Vagina (tissue), 2 donors: ENCODE measurements at regions not wholly inside any gene's neighbourhood (a gene's known extent, or its start where the extent isn't known, plus 50 kb on each side); places are given as distances from the start of the nearest gene placed in this dataset.
A peak's percentile ranks its signal among the peaks of the same experiment; 100 is the strongest.
"Not testable (repeated sequence)": the region's sequence is repeated elsewhere in the genome, so short reads cannot be mapped to it uniquely, and the experiment has no call there.

Experiments used
- DNase-seq, 2 donors: peaks; one replicate each; pipeline ENCODE4 v3.0.0-alpha.2; 2017; ENCODE audit errors: extremely low spot score in 2 of 2
- H3K27ac ChIP-seq: fragments of 200-600 bp; sonication (generic); one replicate; pipeline ENCODE4 v1.5.1; 2019
- H3K27me3 ChIP-seq: fragments of 200-600 bp; sonication (generic); one replicate; pipeline ENCODE4 v1.5.1; 2019
- H3K36me3 ChIP-seq, 2 donors: fragments of 200-600 bp; sonication (generic); one replicate each; pipeline ENCODE4 v1.5.1; 2017 to 2019
- H3K4me1 ChIP-seq: fragments of 200-600 bp; sonication (generic); one replicate; pipeline ENCODE4 v1.5.1; 2019
- H3K4me3 ChIP-seq, 2 donors: fragments of 200-600 bp; sonication (generic); 1 replicate in 1 of 2; 2 replicates in 1 of 2; pipeline ENCODE4 v1.5.1; 2016 to 2019
- H3K9me3 ChIP-seq: fragments of 200-600 bp; sonication (generic); one replicate; pipeline ENCODE4 v1.5.1; 2019
- CTCF ChIP-seq, 3 experiments: fragments of 450-650 bp in 2 of 3; fragments of 200-600 bp in 1 of 3; sonication (generic) in 1 of 3; IDR thresholded peaks; one replicate each; pipeline ENCODE4 v1.5.1; 2017 to 2019; ENCODE audit warnings: antibody characterized with exemption in 3 of 3, mild to moderate bottlenecking in 2 of 3, moderate library complexity in 2 of 3
- POLR2A ChIP-seq, 2 donors: fragments of 450-650 bp; IDR thresholded peaks; one replicate each; pipeline ENCODE4 v1.6.1; 2017; ENCODE audit warnings: antibody characterized with exemption in 2 of 2, mild to moderate bottlenecking in 2 of 2, moderate library complexity in 2 of 2
- POLR2AphosphoS5 ChIP-seq, 2 donors: sonication (generic); formaldehyde crosslinking; IDR thresholded peaks; one replicate each; pipeline ENCODE4 v1.9.0; 2017; ENCODE audit warnings: antibody characterized with exemption in 2 of 2, mild to moderate bottlenecking in 2 of 2, low read depth in 1 of 2; ENCODE audit not compliant: insufficient read depth in 1 of 2
- intact Hi-C: fragments of 100-400 bp; cut with DNase I; formaldehyde crosslinking; loops from one replicate; pipeline ENCODE4 v1.15.1; 2023

- H3K36me3 ChIP-seq = no peaks in the 10 kb centered on the region
- intact Hi-C loops = no loop called here
- TF ChIP-seq CTCF (IDR thresholded peaks at IDR 0.05) (no peak), POLR2AphosphoS5 (IDR thresholded peaks at IDR 0.05; ENCODE audit: insufficient read depth in 1 of 2, low read depth in 1 of 2) (no peak), POLR2A (IDR thresholded peaks at IDR 0.05) (no peak)
- no peaks in the 10 kb centered on the region for H3K9me3 ChIP-seq
- peaks cover 21% of the 10 kb centered on the region for H3K4me1 ChIP-seq
- no peak overlapping the region for H3K4me3 ChIP-seq
- H3K27me3 ChIP-seq = no peaks in the 10 kb centered on the region
- H3K27ac ChIP-seq = no peak overlapping the region
- DNase-seq = no peak
Observed at GRCh38 chr10:43839973-43840372, 191.3 kb upstream of the ZNF32 start.

GRCh38 chr10:43834751-43835150, 186.1 kb upstream of the ZNF32 start:
- H3K36me3 ChIP-seq, H3K4me1 ChIP-seq, H3K27me3 ChIP-seq, H3K4me3 ChIP-seq, H3K27ac ChIP-seq, intact Hi-C loops, H3K9me3 ChIP-seq, DNase-seq: not testable (repeated sequence)

DNA sequence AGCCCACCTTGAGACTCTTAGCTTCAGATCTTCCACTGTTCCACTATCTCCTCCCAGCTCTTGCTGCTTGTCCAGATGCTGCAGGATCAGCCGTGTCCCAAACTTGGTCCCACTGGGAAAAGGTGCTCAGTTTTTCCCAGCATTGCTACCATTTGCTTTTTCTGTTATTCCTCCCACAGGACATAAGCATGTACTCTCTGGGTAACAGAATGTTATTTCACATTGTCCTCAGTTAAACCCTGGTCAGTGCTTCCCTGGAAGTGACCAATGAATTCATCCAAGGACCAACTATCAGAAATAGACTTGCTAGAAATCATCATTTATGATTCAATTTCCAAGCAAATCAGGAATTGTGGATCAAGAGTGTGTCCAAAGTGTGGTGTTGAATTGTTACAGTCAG, 179.2 kb upstream of the ZNF32 start:
- Histone ChIP-seq H3K4me3 (no peak overlapping the region), H3K36me3 (no peaks in the 10 kb centered on the region), H3K4me1 (peaks cover 30% of the 10 kb centered on the region), H3K27me3 (no peaks in the 10 kb centered on the region), H3K27ac (no peak overlapping the region), H3K9me3 (no peaks in the 10 kb centered on the region)
- intact Hi-C loops = no loop called here
- TF ChIP-seq POLR2A (IDR thresholded peaks at IDR 0.05) = no peak
- TF ChIP-seq POLR2AphosphoS5 (IDR thresholded peaks at IDR 0.05; ENCODE audit: insufficient read depth in 1 of 2, low read depth in 1 of 2) = no peak
- TF ChIP-seq CTCF (IDR thresholded peaks at IDR 0.05) = no peak
- no peak for DNase-seq

DNA sequence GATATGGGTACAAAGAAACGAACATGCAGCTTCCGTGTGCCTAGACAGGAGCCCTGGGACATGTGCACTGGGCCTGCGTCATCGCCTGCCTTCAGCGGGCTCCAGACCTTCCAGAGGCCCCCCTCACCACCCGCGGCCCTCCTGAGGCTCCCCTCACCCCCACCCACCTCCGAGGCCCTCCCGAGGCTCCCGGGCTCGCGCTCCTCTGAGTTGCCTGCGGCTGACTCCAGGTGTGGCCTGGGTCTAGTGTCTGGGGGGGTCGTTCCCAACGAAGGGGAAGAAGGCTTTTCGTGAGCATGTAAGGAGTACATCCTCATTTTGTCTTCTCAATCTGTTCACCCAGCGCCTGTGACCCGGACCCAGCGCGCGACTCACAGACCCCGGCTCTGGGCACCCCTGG, 177.3 kb upstream of the ZNF32 start:
- DNase-seq = no peak
- no peak for TF ChIP-seq POLR2A (IDR thresholded peaks at IDR 0.05)
- no peak for TF ChIP-seq POLR2AphosphoS5 (IDR thresholded peaks at IDR 0.05; ENCODE audit: insufficient read depth in 1 of 2, low read depth in 1 of 2)
- TF ChIP-seq CTCF (IDR thresholded peaks at IDR 0.05) = no peak
- intact Hi-C loops = no loop called here
- Histone ChIP-seq H3K4me3 (no peak overlapping the region), H3K36me3 (no peaks in the 10 kb centered on the region), H3K4me1 (peaks cover 37% of the 10 kb centered on the region), H3K27ac (peak overlapping the region; percentile 87), H3K9me3 (no peaks in the 10 kb centered on the region), H3K27me3 (no peaks in the 10 kb centered on the region)

GRCh38 chr10:43825421-43825820, 176.7 kb upstream of the ZNF32 start:
- intact Hi-C loops = no loop called here
- Histone ChIP-seq H3K4me3 (no peak overlapping the region), H3K27me3 (no peaks in the 10 kb centered on the region), H3K36me3 (no peaks in the 10 kb centered on the region), H3K27ac (peak overlapping the region; percentile 87), H3K4me1 (peaks cover 37% of the 10 kb centered on the region), H3K9me3 (no peaks in the 10 kb centered on the region)
- no peak for DNase-seq
- TF ChIP-seq POLR2AphosphoS5 (IDR thresholded peaks at IDR 0.05; ENCODE audit: insufficient read depth in 1 of 2, low read depth in 1 of 2) = no peak
- no peak for TF ChIP-seq CTCF (IDR thresholded peaks at IDR 0.05)
- TF ChIP-seq POLR2A (IDR thresholded peaks at IDR 0.05) = no peak

- Histone ChIP-seq H3K36me3 (no peaks in the 10 kb centered on the region), H3K9me3 (no peaks in the 10 kb centered on the region), H3K27ac (peak overlapping the region; percentile 87), H3K4me3 (no peak overlapping the region), H3K4me1 (peaks cover 37% of the 10 kb centered on the region), H3K27me3 (no peaks in the 10 kb centered on the region)
- TF ChIP-seq CTCF (IDR thresholded peaks at IDR 0.05) = no peak
- peak in 1 of 2 donors; percentile 54 for TF ChIP-seq POLR2AphosphoS5 (IDR thresholded peaks at IDR 0.05; ENCODE audit: insufficient read depth in 1 of 2, low read depth in 1 of 2)
- intact Hi-C loops = no loop called here
- no peak for DNase-seq
Observed at GRCh38 chr10:43824934-43825333, 176.3 kb upstream of the ZNF32 start.
